NB4 (cell line): ENCODE measurements at regions not wholly inside any gene's neighbourhood (a gene's known extent, or its start where the extent isn't known, plus 50 kb on each side); places are given as distances from the start of the nearest gene placed in this dataset.

Experiments used
- DNase-seq: peaks from one replicate; pipeline ENCODE4 v3.0.0; 2010; ENCODE audit warnings: low read depth
- H3K4me3 ChIP-seq: one replicate; pipeline ENCODE4 v1.5.1; 2011; ENCODE audit warnings: mild to moderate bottlenecking, low read depth, low read length, moderate library complexity
- MYC ChIP-seq: IDR thresholded peaks from 2 replicates; pipeline ENCODE4 v1.6.1; 2011; ENCODE audit warnings: low read depth, low read length
- POLR2A ChIP-seq: IDR thresholded peaks from 2 replicates; pipeline ENCODE4 v1.6.1; 2011; ENCODE audit warnings: mild to moderate bottlenecking; ENCODE audit not compliant: insufficient read length; ENCODE audit errors: extremely low read depth
- TF ChIP-seq, protein P1 (sequence below): IDR thresholded peaks from one replicate; pipeline ENCODE4 v1.5.1; 2012; ENCODE audit warnings: low read depth, low read length
- TF ChIP-seq, protein P2 (sequence below): IDR thresholded peaks from 2 replicates; pipeline ENCODE4 v1.6.1; 2011; ENCODE audit warnings: low read depth, low read length

DNA sequence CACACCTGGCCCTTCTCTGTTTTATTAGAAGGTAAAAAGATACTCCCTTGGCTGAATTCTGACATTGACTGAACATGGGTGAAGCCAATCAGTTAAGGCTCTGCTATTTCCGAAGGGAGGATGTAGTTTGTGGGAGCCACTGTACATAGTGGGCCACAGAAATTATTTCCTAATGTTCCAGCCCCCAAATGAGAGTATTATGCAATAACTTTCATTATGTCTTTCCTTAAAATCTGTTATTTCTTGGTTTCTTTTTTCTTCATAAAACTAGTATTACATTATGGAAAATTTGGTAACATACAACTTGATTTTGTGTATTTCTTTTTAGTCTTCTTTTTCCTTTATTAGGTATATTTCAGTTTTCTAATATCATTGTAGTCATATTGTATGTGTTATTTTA is 51.9 kb upstream of the EP300 start:
- H3K4me3 ChIP-seq: no peak overlapping the region
- DNase-seq: no peak
- no peak for TF ChIP-seq MYC
- no peak for TF ChIP-seq POLR2A
- TF ChIP-seq, protein P1, sequence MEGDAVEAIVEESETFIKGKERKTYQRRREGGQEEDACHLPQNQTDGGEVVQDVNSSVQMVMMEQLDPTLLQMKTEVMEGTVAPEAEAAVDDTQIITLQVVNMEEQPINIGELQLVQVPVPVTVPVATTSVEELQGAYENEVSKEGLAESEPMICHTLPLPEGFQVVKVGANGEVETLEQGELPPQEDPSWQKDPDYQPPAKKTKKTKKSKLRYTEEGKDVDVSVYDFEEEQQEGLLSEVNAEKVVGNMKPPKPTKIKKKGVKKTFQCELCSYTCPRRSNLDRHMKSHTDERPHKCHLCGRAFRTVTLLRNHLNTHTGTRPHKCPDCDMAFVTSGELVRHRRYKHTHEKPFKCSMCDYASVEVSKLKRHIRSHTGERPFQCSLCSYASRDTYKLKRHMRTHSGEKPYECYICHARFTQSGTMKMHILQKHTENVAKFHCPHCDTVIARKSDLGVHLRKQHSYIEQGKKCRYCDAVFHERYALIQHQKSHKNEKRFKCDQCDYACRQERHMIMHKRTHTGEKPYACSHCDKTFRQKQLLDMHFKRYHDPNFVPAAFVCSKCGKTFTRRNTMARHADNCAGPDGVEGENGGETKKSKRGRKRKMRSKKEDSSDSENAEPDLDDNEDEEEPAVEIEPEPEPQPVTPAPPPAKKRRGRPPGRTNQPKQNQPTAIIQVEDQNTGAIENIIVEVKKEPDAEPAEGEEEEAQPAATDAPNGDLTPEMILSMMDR: no peak
- TF ChIP-seq, protein P2, sequence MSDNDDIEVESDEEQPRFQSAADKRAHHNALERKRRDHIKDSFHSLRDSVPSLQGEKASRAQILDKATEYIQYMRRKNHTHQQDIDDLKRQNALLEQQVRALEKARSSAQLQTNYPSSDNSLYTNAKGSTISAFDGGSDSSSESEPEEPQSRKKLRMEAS: no peak

DNA sequence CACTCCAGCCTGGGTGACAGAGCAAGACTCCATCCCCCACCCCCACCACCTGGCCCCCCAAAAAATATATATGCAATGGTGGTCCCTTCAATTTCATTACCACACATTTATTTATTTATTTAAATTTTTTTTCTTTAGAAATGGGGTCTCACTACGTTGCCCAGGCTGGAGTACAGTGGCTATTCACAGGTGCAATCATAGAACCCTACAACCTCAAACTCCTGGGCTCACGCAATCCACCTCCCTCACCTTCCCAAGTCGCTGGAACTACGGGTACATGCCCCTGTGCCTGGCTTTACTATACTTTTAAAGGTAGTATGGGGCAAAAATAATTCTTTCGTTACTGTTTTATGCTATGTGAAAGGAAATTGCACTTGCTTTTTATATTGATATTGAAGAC is 50.9 kb upstream of the EP300 start:
- no peak overlapping the region for H3K4me3 ChIP-seq
- no peak for DNase-seq
- TF ChIP-seq, protein P2: no peak
- TF ChIP-seq POLR2A: no peak
